Sigmoid colon (tissue), 6 donors: ENCODE measurements at regions not wholly inside any gene's neighbourhood (a gene's known extent, or its start where the extent isn't known, plus 50 kb on each side); places are given as distances from the start of the nearest gene placed in this dataset.

Experiments used
- DNase-seq: peaks from one replicate; pipeline ENCODE4 v3.0.0-alpha.2; 2019
- H3K27ac ChIP-seq, 4 donors: fragments of 200-600 bp; sonication (generic); one replicate each; pipeline ENCODE4 v1.5.1; 2016 to 2019; ENCODE audit warnings: mild to moderate bottlenecking in 1 of 4
- H3K27me3 ChIP-seq, 3 donors: fragments of 200-600 bp; sonication (generic); one replicate each; pipeline ENCODE4 v1.5.1; 2019; ENCODE audit warnings: mild to moderate bottlenecking in 1 of 3
- H3K36me3 ChIP-seq, 4 donors: fragments of 200-600 bp; sonication (generic); one replicate each; pipeline ENCODE4 v1.5.1; 2016 to 2019
- H3K4me1 ChIP-seq, 4 donors: fragments of 200-600 bp; sonication (generic); one replicate each; pipeline ENCODE4 v1.5.1; 2017 to 2019
- H3K4me3 ChIP-seq, 4 donors: fragments of 200-600 bp; sonication (generic); one replicate each; pipeline ENCODE4 v1.5.1; 2017 to 2019; ENCODE audit warnings: mild to moderate bottlenecking in 2 of 4, moderate library complexity in 1 of 4
- H3K9me3 ChIP-seq, 4 donors: fragments of 200-600 bp in 3 of 4; sonication (generic) in 3 of 4; one replicate each; pipeline versions ENCODE4 v1.5.1 to v1.6.1; 2013 to 2019
- CTCF ChIP-seq, 4 experiments: fragments of 450-650 bp in 3 of 4; fragments of 200-600 bp in 1 of 4; IDR thresholded peaks; one replicate each; pipeline ENCODE4 v1.5.1; 2016 to 2019; ENCODE audit warnings: antibody characterized with exemption in 4 of 4, mild to moderate bottlenecking in 3 of 4, moderate library complexity in 2 of 4
- EP300 ChIP-seq, 4 donors: sonication (generic); formaldehyde crosslinking; IDR thresholded peaks; one replicate each; pipeline ENCODE4 v1.6.1; 2017; ENCODE audit warnings: antibody characterized with exemption in 4 of 4
- POLR2A ChIP-seq, 2 donors: fragments of 450-650 bp; IDR thresholded peaks; one replicate each; pipeline ENCODE4 v1.6.1; 2016; ENCODE audit warnings: antibody characterized with exemption in 2 of 2, mild to moderate bottlenecking in 2 of 2, moderate library complexity in 2 of 2
- POLR2AphosphoS5 ChIP-seq, 4 donors: sonication (generic); formaldehyde crosslinking; IDR thresholded peaks; one replicate each; pipeline ENCODE4 v1.6.1; 2017; ENCODE audit warnings: antibody characterized with exemption in 4 of 4
- WGBS, 2 donors: extraction: QIAGEN DNeasy Blood & Tissue Kit; methylation state at CpG; one replicate each; pipeline ENCODE4 v1.1.7; 2013; 5-methylcytosine and 5-hydroxymethylcytosine counted together
- intact Hi-C: fragments of 100-400 bp; cut with DNase I; formaldehyde crosslinking; loops from one replicate; pipeline ENCODE4 v1.15.1; 2023
- donor health status: healthy with polysubstance abuse.
- donor health status: healthy.

GRCh38 chr11:70486731-70487130 is 88.4 kb downstream of the CTTN start:
- H3K27me3 ChIP-seq: no peaks in the 10 kb centered on the region
- intact Hi-C loops: no loop called here
- peaks cover 0 to 10% (median 0%) of the 10 kb centered on the region in 4 donors for H3K36me3 ChIP-seq
- DNase-seq: no peak
- peaks cover 0 to 15% (median 13%) of the 10 kb centered on the region in 4 donors for H3K4me1 ChIP-seq
- H3K9me3 ChIP-seq: peaks cover 0 to 3% (median 0%) of the 10 kb centered on the region in 4 donors
- 95 to 96% methylated on average over 32 of the region's 32 CpGs for WGBS, 2 donors
- TF ChIP-seq EP300 (IDR thresholded peaks at IDR 0.05): no peak
- TF ChIP-seq POLR2AphosphoS5 (IDR thresholded peaks at IDR 0.05): no peak
- TF ChIP-seq POLR2A (IDR thresholded peaks at IDR 0.05): no peak
- no peak for TF ChIP-seq CTCF (IDR thresholded peaks at IDR 0.05)
- H3K4me3 ChIP-seq: no peak overlapping the region
- H3K27ac ChIP-seq: no peak overlapping the region

GRCh38 chr11:70487160-70487559 is 88.8 kb downstream of the CTTN start:
- no peak for DNase-seq
- intact Hi-C loops: no loop called here
- Histone ChIP-seq H3K9me3 (peaks cover 0 to 3% (median 0%) of the 10 kb centered on the region in 4 donors), H3K4me3 (no peak overlapping the region), H3K36me3 (peaks cover 0 to 10% (median 0%) of the 10 kb centered on the region in 4 donors), H3K27ac (no peak overlapping the region), H3K27me3 (no peaks in the 10 kb centered on the region), H3K4me1 (peaks cover 0 to 10% (median 9%) of the 10 kb centered on the region in 4 donors)
- no peak for TF ChIP-seq CTCF (IDR thresholded peaks at IDR 0.05)
- no peak for TF ChIP-seq POLR2A (IDR thresholded peaks at IDR 0.05)
- TF ChIP-seq EP300 (IDR thresholded peaks at IDR 0.05): no peak
- no peak for TF ChIP-seq POLR2AphosphoS5 (IDR thresholded peaks at IDR 0.05)
- 95 to 97% methylated on average over 25 of the region's 25 CpGs for WGBS, 2 donors

GRCh38 chr11:70487756-70488155 is 89.4 kb downstream of the CTTN start:
- DNase-seq: no peak
- intact Hi-C loops: no loop called here
- peaks cover 0 to 4% (median 3%) of the 10 kb centered on the region in 4 donors for H3K4me1 ChIP-seq
- no peak overlapping the region for H3K4me3 ChIP-seq
- H3K9me3 ChIP-seq: peaks cover 0 to 3% (median 0%) of the 10 kb centered on the region in 4 donors
- H3K27ac ChIP-seq: no peak overlapping the region
- peaks cover 0 to 10% (median 0%) of the 10 kb centered on the region in 4 donors for H3K36me3 ChIP-seq
- no peaks in the 10 kb centered on the region for H3K27me3 ChIP-seq
- WGBS, 2 donors: 69 to 86% methylated on average over 16 of the region's 16 CpGs
- TF ChIP-seq CTCF (IDR thresholded peaks at IDR 0.05): no peak
- no peak for TF ChIP-seq POLR2AphosphoS5 (IDR thresholded peaks at IDR 0.05)
- no peak for TF ChIP-seq POLR2A (IDR thresholded peaks at IDR 0.05)
- no peak for TF ChIP-seq EP300 (IDR thresholded peaks at IDR 0.05)

- H3K9me3 ChIP-seq: peaks cover 0 to 3% (median 0%) of the 10 kb centered on the region in 4 donors
- H3K36me3 ChIP-seq: peaks cover 0 to 10% (median 0%) of the 10 kb centered on the region in 4 donors
- WGBS, 2 donors: 87 to 91% methylated on average over 7 of the region's 7 CpGs
- no peak overlapping the region for H3K27ac ChIP-seq
- no peak overlapping the region for H3K4me3 ChIP-seq
- intact Hi-C loops: no loop called here
- no peak for DNase-seq
- TF ChIP-seq POLR2AphosphoS5 (IDR thresholded peaks at IDR 0.05): no peak
- H3K27me3 ChIP-seq: no peaks in the 10 kb centered on the region
- H3K4me1 ChIP-seq: no peaks in the 10 kb centered on the region
Observed at GRCh38 chr11:70488171-70488703, 89.9 kb downstream of the CTTN start.

- H3K9me3 ChIP-seq: peaks cover 0 to 3% (median 0%) of the 10 kb centered on the region in 4 donors
- H3K4me1 ChIP-seq: no peaks in the 10 kb centered on the region
- intact Hi-C loops: no loop called here
- TF ChIP-seq POLR2A (IDR thresholded peaks at IDR 0.05) (no peak), POLR2AphosphoS5 (IDR thresholded peaks at IDR 0.05) (no peak), CTCF (IDR thresholded peaks at IDR 0.05) (no peak), EP300 (IDR thresholded peaks at IDR 0.05) (no peak)
- DNase-seq: peak; percentile 47
- no peak overlapping the region for H3K27ac ChIP-seq
- 91 to 94% methylated on average over 6 of the region's 6 CpGs for WGBS, 2 donors
- H3K4me3 ChIP-seq: no peak overlapping the region
- peaks cover 0 to 10% (median 0%) of the 10 kb centered on the region in 4 donors for H3K36me3 ChIP-seq
- no peaks in the 10 kb centered on the region for H3K27me3 ChIP-seq
Observed at GRCh38 chr11:70489276-70489675, 90.9 kb downstream of the CTTN start.
